ENCODE measurements at regions not wholly inside any gene's neighbourhood (a gene's known extent, or its start where the extent isn't known, plus 50 kb on each side); places are given as distances from the start of the nearest gene placed in this dataset.

- H3K27ac ChIP-seq (ENCODE audit: low read depth, low read length), result no peak overlapping the region
- H3K27me3 ChIP-seq (ENCODE audit: control insufficient read depth, insufficient read depth, low read length), result no peaks in the 10 kb centered on the region
- H3K4me3 ChIP-seq (ENCODE audit: low read depth, low read length), result no peak overlapping the region
- H3K9me3 ChIP-seq (ENCODE audit: control insufficient read depth, insufficient read depth, low read length), result no peaks in the 10 kb centered on the region
- ChIA-PET CTCF (no interaction called here), POLR2A (no interaction called here)
- no peak for DNase-seq (ENCODE audit: low read depth, low spot score)
- no peak for TF ChIP-seq CTCF (IDR thresholded peaks at IDR 0.05; ENCODE audit: low read depth, low read length)
These were observed 130.4 kb upstream of the LYSMD4 start for GRCh38 chr15:99863550-99864198.

GRCh38 chr15:99857836-99858235 lies 124.6 kb upstream of the LYSMD4 start:
- ChIA-PET POLR2A (no interaction called here), CTCF (no interaction called here)
- Histone ChIP-seq H3K4me3 (ENCODE audit: low read depth, low read length) (no peak overlapping the region), H3K27me3 (ENCODE audit: control insufficient read depth, insufficient read depth, low read length) (no peaks in the 10 kb centered on the region), H3K9me3 (ENCODE audit: control insufficient read depth, insufficient read depth, low read length) (no peaks in the 10 kb centered on the region), H3K27ac (ENCODE audit: low read depth, low read length) (no peak overlapping the region)
- DNase-seq (ENCODE audit: low read depth, low spot score), result no peak
- no peak for TF ChIP-seq CTCF (IDR thresholded peaks at IDR 0.05; ENCODE audit: low read depth, low read length)

- H3K27me3 ChIP-seq (ENCODE audit: control insufficient read depth, insufficient read depth, low read length), result no peaks in the 10 kb centered on the region
- no peak overlapping the region for H3K27ac ChIP-seq (ENCODE audit: low read depth, low read length)
- no peaks in the 10 kb centered on the region for H3K9me3 ChIP-seq (ENCODE audit: control insufficient read depth, insufficient read depth, low read length)
- DNase-seq (ENCODE audit: low read depth, low spot score), result no peak
- H3K4me3 ChIP-seq (ENCODE audit: low read depth, low read length), result no peak overlapping the region
- POLR2A ChIA-PET, result no interaction called here
- CTCF ChIA-PET, result no interaction called here
- no peak for TF ChIP-seq CTCF (IDR thresholded peaks at IDR 0.05; ENCODE audit: low read depth, low read length)
These were observed 117.3 kb upstream of the LYSMD4 start for GRCh38 chr15:99850517-99850916.

GRCh38 chr15:99845009-99845408 lies 111.8 kb upstream of the LYSMD4 start:
- Histone ChIP-seq H3K4me3 (ENCODE audit: low read depth, low read length) (no peak overlapping the region), H3K27ac (ENCODE audit: low read depth, low read length) (no peak overlapping the region), H3K27me3 (ENCODE audit: control insufficient read depth, insufficient read depth, low read length) (no peaks in the 10 kb centered on the region), H3K9me3 (ENCODE audit: control insufficient read depth, insufficient read depth, low read length) (no peaks in the 10 kb centered on the region)
- TF ChIP-seq CTCF (IDR thresholded peaks at IDR 0.05; ENCODE audit: low read depth, low read length), result no peak
- no peak for DNase-seq (ENCODE audit: low read depth, low spot score)
- ChIA-PET POLR2A (no interaction called here), CTCF (no interaction called here)

GRCh38 chr15:99844150-99844549 lies 110.9 kb upstream of the LYSMD4 start:
- H3K27ac ChIP-seq (ENCODE audit: low read depth, low read length), result no peak overlapping the region
- H3K9me3 ChIP-seq (ENCODE audit: control insufficient read depth, insufficient read depth, low read length), result no peaks in the 10 kb centered on the region
- ChIA-PET CTCF (no interaction called here), POLR2A (no interaction called here)
- H3K27me3 ChIP-seq (ENCODE audit: control insufficient read depth, insufficient read depth, low read length), result no peaks in the 10 kb centered on the region
- no peak for TF ChIP-seq CTCF (IDR thresholded peaks at IDR 0.05; ENCODE audit: low read depth, low read length)
- no peak for DNase-seq (ENCODE audit: low read depth, low spot score)
- H3K4me3 ChIP-seq (ENCODE audit: low read depth, low read length), result no peak overlapping the region

Data from AG04450 (cell line).